NCI-H2171 treated with DMSO at 0.1 percent for 48 hours (cell line): ENCODE measurements at regions not wholly inside any gene's neighbourhood (a gene's known extent, or its start where the extent isn't known, plus 50 kb on each side); places are given as distances from the start of the nearest gene placed in this dataset.
"Not testable (repeated sequence)": the region's sequence is repeated elsewhere in the genome, so short reads cannot be mapped to it uniquely, and the experiment has no call there.

Source experiments
- DNase-seq: peaks from one replicate; lab custom pipeline; 2025; lab: John Stamatoyannopoulos, UW

DNA sequence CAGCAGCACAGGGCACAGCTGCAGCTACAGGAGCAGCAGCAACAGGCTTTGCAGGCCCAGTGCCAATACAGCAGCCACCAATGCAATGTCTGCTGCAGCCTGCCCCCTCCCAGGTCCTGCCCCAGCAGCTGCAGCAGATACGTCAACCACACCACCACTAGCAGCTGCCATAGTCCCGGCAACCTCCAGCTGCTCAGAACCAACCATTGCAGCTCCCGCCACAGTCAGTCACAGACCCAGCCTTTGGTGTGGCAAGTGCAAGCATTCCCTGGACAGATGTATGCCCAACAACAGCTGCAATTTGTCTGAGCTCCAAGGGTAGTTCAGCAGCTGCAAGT, 53.3 kb upstream of the TUBA3E start:
- no peak for DNase-seq

DNA sequence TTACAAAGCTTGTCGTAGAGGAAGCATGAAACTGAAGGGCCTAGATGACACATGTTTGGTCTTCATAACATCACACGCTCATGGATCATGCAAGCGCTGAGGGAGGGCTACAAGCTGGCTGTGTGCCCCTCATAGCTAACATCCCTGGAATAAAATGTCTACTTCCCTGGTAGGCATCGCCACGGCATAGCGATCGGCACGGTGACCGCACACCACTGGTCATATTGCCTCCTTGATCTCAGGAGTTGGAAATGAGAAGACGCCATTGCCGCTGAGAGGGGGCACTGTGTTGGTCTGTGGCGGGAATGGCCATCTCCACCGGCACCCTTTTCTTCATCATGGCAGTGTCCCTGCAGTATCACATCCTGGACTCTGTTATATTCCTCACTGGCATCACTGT, 50.1 kb upstream of the TUBA3E start:
- DNase-seq = not testable (repeated sequence)
